Chondrocyte (in vitro differentiated cells): ENCODE measurements at regions not wholly inside any gene's neighbourhood (a gene's known extent, or its start where the extent isn't known, plus 50 kb on each side); places are given as distances from the start of the nearest gene placed in this dataset.

Experiments used
- DNase-seq: peaks from one replicate; pipeline ENCODE4 v3.0.0; 2021; ENCODE audit warnings: mixed read lengths, low spot score
- H3K27ac Mint-ChIP-seq: one replicate; pipeline ENCODE4 v1.8.0; 2021; ENCODE audit warnings: mild to moderate bottlenecking, moderate library complexity, mixed read lengths; ENCODE audit not compliant: unreplicated experiment
- H3K27me3 Mint-ChIP-seq: 2 replicates; pipeline ENCODE4 v1.8.0; 2021; ENCODE audit warnings: low read depth, mixed read lengths
- H3K36me3 Mint-ChIP-seq: 2 replicates; pipeline ENCODE4 v1.8.0; 2021; ENCODE audit warnings: low read depth, mixed read lengths
- H3K4me1 Mint-ChIP-seq: 2 replicates; pipeline ENCODE4 v1.8.0; 2021; ENCODE audit warnings: low read depth, mild to moderate bottlenecking, mixed read lengths
- H3K4me3 Mint-ChIP-seq: one replicate; pipeline ENCODE4 v1.8.0; 2021; ENCODE audit warnings: mild to moderate bottlenecking, moderate library complexity, mixed read lengths; ENCODE audit not compliant: unreplicated experiment
- H3K9me3 Mint-ChIP-seq: 2 replicates; pipeline ENCODE4 v1.8.0; 2021; ENCODE audit warnings: low read depth, mixed read lengths
- TF ChIP-seq, protein P1 (sequence below): fragments of 200-600 bp; sonication (generic); IDR thresholded peaks from 2 replicates; pipeline ENCODE4 v1.5.0; 2021; ENCODE audit warnings: antibody characterized with exemption, mild to moderate bottlenecking, moderate library complexity

DNA sequence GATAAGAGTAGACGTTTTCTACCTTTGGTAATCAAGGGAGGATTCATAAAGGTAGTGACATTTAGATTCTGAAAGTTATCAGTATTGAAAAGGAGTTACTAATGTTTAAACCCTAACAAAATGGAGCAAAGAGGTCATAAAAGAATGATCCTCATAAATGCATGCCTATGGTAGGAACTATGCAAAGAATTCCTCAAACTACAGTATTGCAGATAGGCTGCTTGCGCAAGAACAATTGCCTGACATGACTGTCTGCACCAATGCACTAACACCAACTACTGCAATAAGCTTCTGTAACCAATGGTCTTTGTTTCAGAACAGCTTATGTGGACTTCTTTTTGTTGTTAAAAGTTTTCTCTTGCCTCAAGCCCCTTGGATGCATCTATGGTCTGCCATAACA, 597.3 kb upstream of the ADGRL4 start:
- Mint-ChIP-seq H3K27me3 (no peaks in the 10 kb centered on the region), H3K9me3 (peaks cover 4% of the 10 kb centered on the region), H3K4me1 (no peaks in the 10 kb centered on the region), H3K36me3 (no peaks in the 10 kb centered on the region), H3K27ac (no peak overlapping the region), H3K4me3 (no peak overlapping the region)
- no peak for DNase-seq
- TF ChIP-seq, protein P1, sequence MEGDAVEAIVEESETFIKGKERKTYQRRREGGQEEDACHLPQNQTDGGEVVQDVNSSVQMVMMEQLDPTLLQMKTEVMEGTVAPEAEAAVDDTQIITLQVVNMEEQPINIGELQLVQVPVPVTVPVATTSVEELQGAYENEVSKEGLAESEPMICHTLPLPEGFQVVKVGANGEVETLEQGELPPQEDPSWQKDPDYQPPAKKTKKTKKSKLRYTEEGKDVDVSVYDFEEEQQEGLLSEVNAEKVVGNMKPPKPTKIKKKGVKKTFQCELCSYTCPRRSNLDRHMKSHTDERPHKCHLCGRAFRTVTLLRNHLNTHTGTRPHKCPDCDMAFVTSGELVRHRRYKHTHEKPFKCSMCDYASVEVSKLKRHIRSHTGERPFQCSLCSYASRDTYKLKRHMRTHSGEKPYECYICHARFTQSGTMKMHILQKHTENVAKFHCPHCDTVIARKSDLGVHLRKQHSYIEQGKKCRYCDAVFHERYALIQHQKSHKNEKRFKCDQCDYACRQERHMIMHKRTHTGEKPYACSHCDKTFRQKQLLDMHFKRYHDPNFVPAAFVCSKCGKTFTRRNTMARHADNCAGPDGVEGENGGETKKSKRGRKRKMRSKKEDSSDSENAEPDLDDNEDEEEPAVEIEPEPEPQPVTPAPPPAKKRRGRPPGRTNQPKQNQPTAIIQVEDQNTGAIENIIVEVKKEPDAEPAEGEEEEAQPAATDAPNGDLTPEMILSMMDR: no peak

DNA sequence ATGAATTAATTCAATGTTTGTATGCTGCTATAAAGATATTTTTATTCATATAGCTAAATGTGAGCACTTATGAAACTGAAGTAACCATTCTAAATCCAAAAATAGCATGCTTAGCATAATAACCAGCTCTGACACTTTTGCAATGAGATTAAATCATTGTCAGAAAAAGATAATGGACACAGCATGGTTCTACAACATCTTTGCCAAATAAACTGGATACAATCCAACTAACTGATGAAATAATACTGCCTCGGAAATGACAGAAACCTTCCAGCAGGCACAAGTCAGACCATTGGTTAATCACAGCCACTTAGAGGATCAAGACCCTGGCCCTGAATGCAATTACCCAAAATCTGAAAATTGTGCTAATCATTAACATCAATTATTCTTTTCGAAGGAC, 592.7 kb upstream of the ADGRL4 start:
- Mint-ChIP-seq H3K9me3 (peaks cover 7% of the 10 kb centered on the region), H3K36me3 (no peaks in the 10 kb centered on the region), H3K4me1 (no peaks in the 10 kb centered on the region), H3K27me3 (no peaks in the 10 kb centered on the region), H3K4me3 (no peak overlapping the region), H3K27ac (no peak overlapping the region)
- TF ChIP-seq, protein P1: no peak
- DNase-seq: no peak

DNA sequence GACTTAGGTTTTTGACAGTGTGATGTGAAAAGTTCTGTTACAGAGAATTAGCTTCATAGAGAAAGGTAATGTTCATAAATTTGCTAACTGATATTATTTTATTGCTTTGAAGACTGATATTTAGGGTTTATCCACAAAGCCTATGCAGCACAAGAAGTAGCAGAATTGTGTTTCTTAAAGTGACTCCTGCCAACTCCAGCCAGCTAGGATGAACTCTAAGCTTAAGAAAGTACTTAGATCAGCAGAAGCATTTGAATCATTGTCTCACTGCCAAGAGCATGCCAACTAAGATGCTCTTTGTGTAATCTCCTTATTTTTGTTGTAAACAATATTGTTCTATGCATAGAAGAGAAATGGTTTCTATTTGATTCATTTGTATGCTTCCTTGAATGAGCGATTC, 589.4 kb upstream of the ADGRL4 start:
- DNase-seq: no peak
- H3K4me3 Mint-ChIP-seq: no peak overlapping the region
- TF ChIP-seq, protein P1: no peak
- H3K27ac Mint-ChIP-seq: no peak overlapping the region
- peaks cover 7% of the 10 kb centered on the region for H3K9me3 Mint-ChIP-seq
- no peaks in the 10 kb centered on the region for H3K27me3 Mint-ChIP-seq
- H3K36me3 Mint-ChIP-seq: no peaks in the 10 kb centered on the region
- H3K4me1 Mint-ChIP-seq: no peaks in the 10 kb centered on the region

DNA sequence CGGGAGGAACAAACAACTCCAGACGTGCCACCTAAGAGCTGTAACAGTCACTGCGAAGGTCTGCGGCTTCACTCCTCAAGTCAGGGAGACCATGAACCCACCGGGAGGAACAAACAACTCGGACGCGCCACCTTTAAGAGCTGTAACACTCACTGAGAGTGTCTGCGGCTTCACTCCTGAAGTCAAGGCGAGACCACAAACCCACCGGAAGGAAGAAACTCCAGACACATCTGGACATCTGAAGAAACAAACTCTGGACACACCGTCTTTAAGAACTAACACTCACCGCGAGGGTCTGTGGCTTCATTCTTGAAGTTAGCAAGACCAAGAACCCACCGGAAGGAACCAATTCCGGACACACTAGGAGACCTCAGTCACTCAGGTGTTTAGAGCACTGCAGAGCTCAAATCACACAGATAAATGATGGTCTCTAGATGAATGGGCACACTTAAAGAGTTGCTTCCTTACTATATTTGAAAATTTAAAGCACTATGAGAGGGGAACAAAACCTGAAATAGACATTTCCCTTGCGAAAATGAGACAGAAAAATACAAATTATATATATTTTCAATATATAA, 587.7 kb upstream of the ADGRL4 start:
- H3K36me3 Mint-ChIP-seq: no peaks in the 10 kb centered on the region
- no peaks in the 10 kb centered on the region for H3K27me3 Mint-ChIP-seq
- H3K4me3 Mint-ChIP-seq: no peak overlapping the region
- DNase-seq: no peak
- no peaks in the 10 kb centered on the region for H3K4me1 Mint-ChIP-seq
- no peak overlapping the region for H3K27ac Mint-ChIP-seq
- H3K9me3 Mint-ChIP-seq: peaks cover 7% of the 10 kb centered on the region
- TF ChIP-seq, protein P1: no peak

DNA sequence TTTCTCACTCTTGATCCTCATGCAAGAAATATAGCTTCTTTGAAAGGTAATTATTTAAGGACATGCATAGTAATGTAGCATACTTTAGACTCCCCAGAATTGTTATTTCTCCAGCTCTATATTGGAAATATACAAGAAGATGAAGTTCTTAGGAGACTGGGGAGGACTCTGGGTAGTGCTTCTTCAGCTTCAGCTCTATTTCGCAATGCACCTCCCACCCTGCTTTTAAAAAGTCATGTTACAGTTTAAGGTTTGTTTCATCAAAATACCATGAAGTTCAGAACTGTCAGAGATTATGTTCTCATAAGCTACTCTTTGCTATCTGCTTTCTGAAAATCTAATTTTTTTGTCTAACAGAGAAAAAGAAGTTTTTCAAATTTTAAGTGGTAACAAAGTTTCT, 586.2 kb upstream of the ADGRL4 start:
- H3K36me3 Mint-ChIP-seq: no peaks in the 10 kb centered on the region
- no peaks in the 10 kb centered on the region for H3K4me1 Mint-ChIP-seq
- TF ChIP-seq, protein P1: no peak
- no peak overlapping the region for H3K4me3 Mint-ChIP-seq
- DNase-seq: no peak
- H3K9me3 Mint-ChIP-seq: peaks cover 7% of the 10 kb centered on the region
- no peaks in the 10 kb centered on the region for H3K27me3 Mint-ChIP-seq
- no peak overlapping the region for H3K27ac Mint-ChIP-seq
